HG02885 (cell line): ENCODE measurements at regions not wholly inside any gene's neighbourhood (a gene's known extent, or its start where the extent isn't known, plus 50 kb on each side); places are given as distances from the start of the nearest gene placed in this dataset.

Experiments
- ATAC-seq: cut with Tn5 transposase; IDR thresholded peaks from one replicate; pipeline ENCODE4 v1.9.1; 2021; ENCODE audit warnings: mild to moderate bottlenecking; ENCODE audit not compliant: unreplicated experiment, poor library complexity

- ATAC-seq, result no peak
Measured at GRCh38 chr20:11754451-11754850, 163.2 kb upstream of the BTBD3 start.

GRCh38 chr20:11755071-11755841 is 162.4 kb upstream of the BTBD3 start:
- no peak for ATAC-seq

DNA sequence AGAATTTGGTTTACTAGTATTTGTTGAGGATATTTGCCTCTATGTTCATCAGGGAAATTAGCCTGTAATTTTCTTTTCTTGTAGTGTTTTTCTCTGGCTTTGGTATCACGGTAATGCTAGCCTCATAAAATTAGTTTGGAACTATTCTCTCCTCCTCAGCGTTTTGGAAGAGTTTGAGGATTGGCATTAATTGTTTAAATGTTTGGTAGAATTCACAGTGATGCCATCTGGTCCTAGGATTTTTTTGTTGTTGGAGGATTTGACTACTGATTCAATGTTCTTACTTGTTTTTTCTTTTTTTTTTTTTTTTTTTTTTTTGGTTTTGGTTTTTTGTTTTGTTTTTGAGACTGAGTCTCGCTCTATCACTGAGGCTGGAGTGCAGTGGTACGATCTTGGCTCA is 156.2 kb upstream of the BTBD3 start:
- no peak for ATAC-seq

- no peak for ATAC-seq
Measured at GRCh38 chr20:11766961-11767360, 150.7 kb upstream of the BTBD3 start.

GRCh38 chr20:11769825-11770224 is 147.9 kb upstream of the BTBD3 start:
- ATAC-seq, result no peak

GRCh38 chr20:11772226-11772730 is 145.4 kb upstream of the BTBD3 start:
- ATAC-seq, result no peak

- no peak for ATAC-seq
Measured at GRCh38 chr20:11776687-11777086, 141.0 kb upstream of the BTBD3 start.

DNA sequence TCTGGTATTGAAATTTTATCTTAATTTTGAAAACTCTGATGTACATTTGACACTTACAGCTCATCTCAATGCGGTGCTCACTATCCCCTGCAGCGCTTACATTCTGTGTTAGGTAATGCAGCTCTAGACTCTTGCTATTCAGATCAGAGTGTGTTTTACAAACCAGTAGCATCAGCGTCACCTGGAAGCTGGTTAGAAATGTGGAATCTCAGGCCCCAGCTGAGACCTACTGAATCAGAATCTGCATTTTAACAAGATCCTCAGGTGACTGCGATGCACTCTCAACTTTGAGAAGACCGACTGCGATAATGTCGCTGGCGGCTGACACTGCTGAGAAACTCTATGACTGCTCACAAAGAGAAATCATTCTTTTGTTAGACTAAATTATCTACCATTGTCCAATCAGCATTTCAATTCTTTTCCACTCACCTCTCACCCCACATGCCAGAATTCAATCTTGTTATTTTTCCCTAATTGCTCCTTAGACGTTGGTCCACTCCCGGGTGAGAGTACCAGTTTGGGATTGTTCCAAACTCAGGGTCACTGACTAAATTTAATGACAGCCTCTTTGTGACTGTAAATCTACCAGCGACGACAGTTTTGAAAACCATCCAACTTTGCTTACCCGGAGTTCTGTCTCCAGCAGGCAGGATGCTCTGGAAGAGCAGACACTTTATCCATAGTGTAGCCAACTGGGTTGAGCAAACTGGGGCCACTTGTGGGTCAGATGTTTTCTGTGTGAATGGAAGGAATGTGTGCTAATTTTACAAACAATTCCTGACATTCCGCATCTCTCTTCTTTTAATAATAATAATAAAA is 140.1 kb upstream of the BTBD3 start:
- ATAC-seq, result no peak

GRCh38 chr20:11778206-11778570 is 139.5 kb upstream of the BTBD3 start:
- ATAC-seq, result no peak

DNA sequence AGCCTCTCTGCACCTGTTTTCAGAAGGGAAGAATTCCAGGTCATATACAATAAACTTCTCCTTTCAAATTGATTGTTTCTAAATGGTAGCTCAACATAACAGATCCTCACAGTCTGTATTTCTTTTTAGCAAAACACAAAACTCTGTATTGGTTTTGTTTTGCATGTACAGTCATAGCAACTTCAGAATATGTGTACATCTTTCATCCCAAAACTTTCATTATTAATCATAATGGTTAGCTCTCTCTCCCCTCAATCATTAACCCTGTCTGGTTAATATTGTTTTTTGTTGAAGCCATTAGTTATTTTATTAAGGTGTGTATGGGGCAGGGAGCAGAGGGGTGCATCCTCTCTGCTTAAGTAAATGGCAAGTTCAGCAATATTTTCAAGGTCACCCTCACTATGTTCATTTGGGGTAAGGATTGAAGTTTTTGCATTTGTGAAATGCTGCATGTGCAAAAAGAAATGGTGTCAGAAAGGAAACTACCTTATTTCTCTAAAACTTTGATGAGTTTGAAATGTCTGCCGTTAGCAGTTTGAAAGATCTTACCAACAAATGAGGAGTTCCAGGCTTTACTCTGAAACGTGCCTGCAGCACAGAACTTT is 136.8 kb upstream of the BTBD3 start:
- no peak for ATAC-seq

DNA sequence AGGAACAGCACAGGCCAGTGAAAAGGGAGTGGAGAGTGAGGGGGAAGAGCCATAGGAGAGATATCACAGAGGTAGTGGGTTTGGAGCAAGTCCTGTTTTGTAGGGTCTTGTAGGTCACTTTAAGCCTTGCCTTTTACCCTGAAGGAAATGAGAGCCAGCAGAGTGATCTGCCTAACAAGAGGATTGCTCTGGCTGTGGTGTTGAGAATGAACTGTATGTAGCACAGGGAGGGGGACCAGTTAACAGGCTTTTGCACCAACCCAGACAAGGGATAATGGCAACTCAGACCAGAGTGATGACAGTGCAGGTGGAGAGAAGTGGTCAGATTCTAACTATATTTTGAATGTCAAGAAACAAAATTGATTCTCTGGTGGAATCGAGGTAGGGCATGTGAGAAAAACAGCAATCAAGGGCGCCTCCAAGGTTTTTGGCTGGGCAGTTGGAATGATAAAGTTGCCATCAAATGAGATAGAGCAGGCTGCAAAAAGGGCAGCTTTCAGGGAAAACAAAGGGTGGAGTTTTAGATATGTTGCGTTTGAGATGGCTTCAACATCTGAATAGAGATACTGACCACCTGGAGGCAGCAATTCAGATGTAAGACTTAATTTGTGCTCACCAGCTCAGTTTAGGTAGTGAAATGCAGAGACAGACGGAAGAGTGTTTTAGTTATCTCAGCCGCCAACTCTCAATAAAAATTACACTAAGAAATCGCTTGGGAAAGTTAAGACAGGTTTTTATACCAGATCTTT is 134.4 kb upstream of the BTBD3 start:
- ATAC-seq, result no peak

DNA sequence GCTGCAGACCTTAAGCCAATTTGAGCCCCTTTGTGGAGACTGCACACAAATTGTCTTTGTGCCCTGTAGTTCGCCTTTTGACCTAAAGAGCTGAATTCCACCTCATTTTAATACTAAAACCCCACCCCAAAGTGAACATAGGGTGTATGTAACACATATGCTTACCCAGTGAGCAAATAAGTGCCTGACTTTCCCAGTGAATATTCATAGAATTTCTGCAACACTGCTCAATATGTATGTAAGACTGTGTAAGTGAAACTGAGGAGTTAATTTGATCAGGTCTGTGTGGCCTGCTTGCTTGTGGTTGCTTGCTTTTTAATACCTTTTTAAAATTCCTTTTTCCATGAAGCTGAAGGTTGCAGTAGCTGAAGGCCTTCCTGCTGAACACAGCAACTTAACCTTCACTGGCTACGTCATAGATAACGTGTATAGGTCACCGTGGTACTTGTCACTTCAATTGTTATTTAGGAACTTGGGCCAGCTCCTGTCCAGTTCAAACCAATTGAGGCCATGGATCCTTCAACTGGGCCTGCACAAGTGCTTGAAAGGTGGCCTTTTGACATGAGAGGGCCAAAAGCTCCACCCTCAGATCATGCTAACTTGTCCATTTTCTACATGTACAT is 131.7 kb upstream of the BTBD3 start:
- no peak for ATAC-seq

- no peak for ATAC-seq
Measured at GRCh38 chr20:11790046-11790445, 127.6 kb upstream of the BTBD3 start.

GRCh38 chr20:11791316-11791715 is 126.4 kb upstream of the BTBD3 start:
- no peak for ATAC-seq

DNA sequence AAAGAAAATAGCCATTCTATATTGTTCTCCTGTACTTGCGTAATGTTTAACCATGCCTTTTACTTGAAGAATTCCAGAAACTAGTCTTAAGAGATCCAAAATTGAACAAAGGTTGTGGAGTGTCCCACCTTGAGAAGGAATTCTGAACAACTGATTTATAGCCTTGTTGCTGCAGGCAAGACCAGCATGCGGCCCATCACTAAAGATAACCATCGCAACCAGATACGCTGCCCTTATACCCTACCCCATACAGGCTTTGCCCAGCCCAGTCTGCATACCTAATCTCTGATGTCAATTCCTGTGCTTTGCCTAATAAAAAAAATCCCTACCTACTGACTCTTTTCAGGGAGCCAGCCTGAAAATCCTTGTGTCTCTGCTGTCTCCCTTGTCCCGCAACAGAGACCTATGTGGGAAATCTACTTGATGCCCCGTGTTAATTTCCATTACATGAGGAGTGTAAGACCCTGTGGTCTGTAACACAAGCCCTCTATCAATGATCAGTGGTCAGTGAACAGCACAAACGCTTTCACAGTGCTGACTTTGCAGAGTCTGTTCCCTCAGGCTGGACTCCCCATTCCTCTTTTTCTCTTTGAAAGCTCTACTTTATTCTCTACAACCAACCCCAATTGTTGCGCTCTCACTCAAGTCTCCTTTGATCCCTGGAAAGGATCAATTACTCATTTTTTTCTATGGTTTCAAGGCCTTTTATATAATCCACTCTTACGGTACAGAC is 125.7 kb upstream of the BTBD3 start:
- ATAC-seq, result no peak

- ATAC-seq, result no peak
Measured at GRCh38 chr20:11792568-11792953, 125.1 kb upstream of the BTBD3 start.

DNA sequence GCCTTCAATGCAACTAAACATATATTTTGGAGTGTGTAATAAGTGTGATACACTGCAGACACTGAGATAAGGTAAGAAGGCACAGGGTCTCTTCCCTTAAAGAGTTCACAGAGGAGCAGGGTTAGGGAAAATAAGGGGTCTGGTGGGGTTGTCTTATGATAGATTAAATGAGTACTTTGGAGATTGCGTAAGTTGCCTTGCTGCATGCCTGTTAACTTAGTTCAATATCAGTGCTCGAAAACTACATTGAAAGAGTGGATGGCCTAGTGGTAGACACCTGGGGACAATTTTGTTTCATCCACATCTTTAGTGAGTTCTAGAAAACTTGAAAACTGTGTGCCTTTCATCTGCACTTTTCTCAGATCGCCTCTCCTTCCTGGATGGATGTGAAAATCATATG is 123.2 kb upstream of the BTBD3 start:
- no peak for ATAC-seq

GRCh38 chr20:11795071-11795615 is 122.5 kb upstream of the BTBD3 start:
- no peak for ATAC-seq

GRCh38 chr20:11796026-11796425 is 121.7 kb upstream of the BTBD3 start:
- ATAC-seq, result no peak
